HepG2 (cell line): ENCODE measurements at regions not wholly inside any gene's neighbourhood (a gene's known extent, or its start where the extent isn't known, plus 50 kb on each side); places are given as distances from the start of the nearest gene placed in this dataset.

ENCODE experiments used
- ATAC-seq: fragments of 200-7000 bp; cut with Tn5 transposase; 3 replicates; pipeline ENCODE4 v1.9.1; 2020; ENCODE audit warnings: mild to moderate bottlenecking, moderate library complexity
- BruUV-seq: library from RNA; stranded (reverse); fragments of 400-500 nt; replicated peaks from 2 replicates; lab custom pipeline; 2021; lab: Mats Ljungman, UMichigan
- CTCF ChIA-PET: fragments of 300-600 bp; formaldehyde crosslinking; extraction: SDS; loops from one replicate; lab custom pipeline; 2021; ENCODE audit warnings: low total read pairs, inconsistent platforms, low intra/inter-chr PET ratio; lab: Yijun Ruan, JAX
- POLR2A ChIA-PET: fragments of 350-600 bp; sonication (Branson Sonifier 250); formaldehyde crosslinking; loops from one replicate; lab custom pipeline; 2020; ENCODE audit warnings: antibody characterized with exemption, inconsistent platforms; lab: Yijun Ruan, JAX
- DNase-seq: peaks from one replicate; pipeline ENCODE4 v3.0.0-alpha.2; 2015; ENCODE audit warnings: low spot score
- FAIRE-seq: peaks from 3 replicates; lab custom pipeline; 2011; peaks lifted over from hg19 to GRCh38; lab: Jason Lieb, UNC
- H2AFZ ChIP-seq: one replicate; pipeline ENCODE4 v1.6.1; 2011; ENCODE audit warnings: low read length, inconsistent platforms
- H3K27ac ChIP-seq: fragments of 300-600 bp; 3 replicates; pipeline ENCODE4 v1.8.0; 2011; ENCODE audit warnings: mixed run types, mild to moderate bottlenecking, mixed read lengths, low read length, inconsistent platforms; ENCODE audit not compliant: insufficient read depth; ENCODE audit errors: extremely low read length
- H3K27me3 ChIP-seq, 2 experiments: fragments of 200-600 bp in 1 of 2; 2 replicates in 1 of 2; 3 replicates in 1 of 2; pipeline versions ENCODE4 v1.6.0 to v1.8.0; 2011; ENCODE audit warnings: low read length in 2 of 2, mild to moderate bottlenecking in 2 of 2, moderate library complexity in 2 of 2, inconsistent platforms in 1 of 2; ENCODE audit not compliant: insufficient read depth in 2 of 2, control insufficient read depth in 1 of 2
- H3K36me3 ChIP-seq, 2 experiments: fragments of 200-600 bp in 1 of 2; replicated peaks in 1 of 2; 2 replicates in 1 of 2; 3 replicates in 1 of 2; pipeline versions ENCODE4 v1.5.1 to v1.8.0; 2011; ENCODE audit warnings: low read length in 2 of 2, inconsistent platforms in 1 of 2; ENCODE audit not compliant: insufficient read depth in 2 of 2, control insufficient read depth in 1 of 2
- H3K4me1 ChIP-seq: 2 replicates; pipeline ENCODE4 v1.5.1; 2012; ENCODE audit warnings: low read length, inconsistent platforms; ENCODE audit not compliant: insufficient read depth
- H3K4me2 ChIP-seq: 2 replicates; pipeline ENCODE4 v1.6.0; 2011; ENCODE audit warnings: low read depth, low read length, inconsistent platforms
- H3K4me3 ChIP-seq, 3 experiments: fragments of 200-600 bp in 1 of 3; sonication (generic), shearing (Covaris generic) in 1 of 3; replicated peaks in 1 of 3; 2 replicates each; pipeline ENCODE4 v1.5.1; 2011 to 2016; ENCODE audit warnings: low read length in 3 of 3, inconsistent platforms in 2 of 3, low read depth in 2 of 3, mild to moderate bottlenecking in 2 of 3, control low read depth in 1 of 3, mixed read lengths in 1 of 3; ENCODE audit not compliant: insufficient read depth in 1 of 3
- H3K79me2 ChIP-seq: one replicate; pipeline ENCODE4 v1.6.1; 2011; ENCODE audit warnings: low read length, inconsistent platforms; ENCODE audit not compliant: insufficient read depth
- H3K9ac ChIP-seq: 2 replicates; pipeline ENCODE4 v1.6.0; 2011; ENCODE audit warnings: mild to moderate bottlenecking, low read depth, low read length, inconsistent platforms; ENCODE audit not compliant: insufficient read depth
- H3K9me3 ChIP-seq: 2 replicates; pipeline ENCODE4 v1.5.1; 2012; ENCODE audit warnings: mild to moderate bottlenecking, low read length
- H4K20me1 ChIP-seq: 2 replicates; pipeline ENCODE4 v1.6.0; 2011; ENCODE audit warnings: inconsistent platforms, mild to moderate bottlenecking, low read length, moderate library complexity; ENCODE audit not compliant: insufficient read depth
- BRCA1 ChIP-seq: sonication (generic); formaldehyde crosslinking; IDR thresholded peaks from 2 replicates; pipeline ENCODE4 v1.4.0; 2020; ENCODE audit warnings: missing genetic modification reagents
- CBFB ChIP-seq: sonication (generic); formaldehyde crosslinking; IDR thresholded peaks from 2 replicates; pipeline ENCODE4 v1.4.0; 2020; ENCODE audit warnings: missing genetic modification reagents
- HOXA5 ChIP-seq: sonication (generic); formaldehyde crosslinking; IDR thresholded peaks from 2 replicates; pipeline ENCODE4 v1.4.0; 2020; ENCODE audit warnings: missing genetic modification reagents
- ISX ChIP-seq: sonication (generic); formaldehyde crosslinking; conservative IDR thresholded peaks from 2 replicates; pipeline ENCODE4 v1.5.0; 2020; ENCODE audit warnings: missing genetic modification reagents
- KMT2A ChIP-seq: sonication (generic); formaldehyde crosslinking; IDR thresholded peaks from 2 replicates; pipeline ENCODE4 v1.4.0; 2020; ENCODE audit warnings: missing genetic modification reagents
- TCF7 ChIP-seq: sonication (generic); IDR thresholded peaks from 2 replicates; pipeline ENCODE4 v1.6.1; 2016; ENCODE audit warnings: antibody characterized with exemption, low read depth
- ZBTB1 ChIP-seq: sonication (generic); formaldehyde crosslinking; IDR thresholded peaks from 2 replicates; pipeline ENCODE4 v1.4.0; 2020; ENCODE audit warnings: missing genetic modification reagents, borderline replicate concordance
- ZKSCAN1 ChIP-seq: fragments of 150-350 bp; IDR thresholded peaks from 2 replicates; pipeline ENCODE4 v1.6.1; 2014; ENCODE audit warnings: low read length
- ZMYM2 ChIP-seq: sonication (generic); formaldehyde crosslinking; IDR thresholded peaks from 2 replicates; pipeline ENCODE4 v1.8.0; 2022; ENCODE audit warnings: mild to moderate bottlenecking, missing genetic modification reagents
- ZMYM3 ChIP-seq: sonication (generic); formaldehyde crosslinking; IDR thresholded peaks from 2 replicates; pipeline ENCODE4 v1.5.1; 2020; ENCODE audit warnings: mild to moderate bottlenecking, missing genetic modification reagents
- ZNF274 ChIP-seq: sonication (generic); formaldehyde crosslinking; IDR thresholded peaks from 2 replicates; pipeline ENCODE4 v1.5.1; 2020; ENCODE audit warnings: mild to moderate bottlenecking, missing genetic modification reagents
- ZNF337 ChIP-seq: sonication (generic); formaldehyde crosslinking; IDR thresholded peaks from 2 replicates; pipeline ENCODE4 v1.5.1; 2020; ENCODE audit warnings: missing genetic modification reagents, low read depth, mild to moderate bottlenecking, borderline replicate concordance
- ZNF766 ChIP-seq: sonication (generic); formaldehyde crosslinking; IDR thresholded peaks from 2 replicates; pipeline ENCODE4 v1.5.0; 2020; ENCODE audit warnings: missing genetic modification reagents, borderline replicate concordance
- ZSCAN22 ChIP-seq: sonication (generic); formaldehyde crosslinking; IDR thresholded peaks from 2 replicates; pipeline ENCODE4 v1.4.0; 2020; ENCODE audit warnings: mild to moderate bottlenecking, missing genetic modification reagents
- WGBS: methylation state at CpG from one replicate; pipeline ENCODE4 v1.1.6; 2017; ENCODE audit warnings: low lambda C conversion rate; 5-methylcytosine and 5-hydroxymethylcytosine counted together
- in situ Hi-C: cut with HindIII; loops from 2 replicates; pipeline ENCODE4 v1.10.0; 2017; ENCODE audit warnings: low pct_unique_long_range_greater_than_20kb; ENCODE audit not compliant: extremely low pct_ligation_motif_present
- intact Hi-C: fragments of 100-400 bp; cut with micrococcal nuclease; formaldehyde crosslinking; loops from one replicate; pipeline ENCODE4 v1.10.0; 2022; ENCODE audit not compliant: unreplicated experiment

GRCh38 chr7:35390146-35390545, 136.2 kb upstream of the TBX20 start:
- H3K9ac ChIP-seq = no peak overlapping the region
- FAIRE-seq (no peak), DNase-seq (no peak), ATAC-seq (no peak)
- no peak overlapping the region for H3K27ac ChIP-seq
- H3K36me3 ChIP-seq = no peaks in the 10 kb centered on the region
- no TSS peak for BruUV-seq
- peaks cover 0 to 15% of the 10 kb centered on the region in 2 experiments; a peak in 2 of 5 replicates for H3K27me3 ChIP-seq
- H3K4me1 ChIP-seq = no peaks in the 10 kb centered on the region
- no peak for TF ChIP-seq ZBTB1 (CRISPR knock-in tag)
- no peak for TF ChIP-seq BRCA1 (CRISPR knock-in tag)
- no peak for TF ChIP-seq ZNF337 (CRISPR knock-in tag)
- no peak overlapping the region for H3K4me2 ChIP-seq
- intact Hi-C loops (no loop called here), in situ Hi-C loops (no loop called here)
- ChIA-PET POLR2A (no interaction called here), CTCF (no interaction called here)
- no peak overlapping the region for H2AFZ ChIP-seq
- H3K4me3 ChIP-seq = no peak overlapping the region
- no peaks in the 10 kb centered on the region for H4K20me1 ChIP-seq
- no peaks in the 10 kb centered on the region for H3K9me3 ChIP-seq
- 19% methylated on average over 5 of the region's 5 CpGs for WGBS
- H3K79me2 ChIP-seq = no peaks in the 10 kb centered on the region

GRCh38 chr7:35389636-35390035, 135.7 kb upstream of the TBX20 start:
- Histone ChIP-seq H3K9me3 (no peaks in the 10 kb centered on the region), H3K27me3 (peaks cover 0 to 18% of the 10 kb centered on the region in 2 experiments; a peak in 3 of 5 replicates), H2AFZ (no peak overlapping the region), H3K79me2 (no peaks in the 10 kb centered on the region), H3K36me3 (no peaks in the 10 kb centered on the region), H4K20me1 (no peaks in the 10 kb centered on the region), H3K4me3 (no peak overlapping the region), H3K4me2 (no peak overlapping the region), H3K4me1 (no peaks in the 10 kb centered on the region), H3K9ac (no peak overlapping the region), H3K27ac (no peak overlapping the region)
- TF ChIP-seq KMT2A = no peak
- no peak for TF ChIP-seq ZSCAN22 (CRISPR knock-in tag)
- TF ChIP-seq ZNF766 (CRISPR knock-in tag) = no peak
- no peak for TF ChIP-seq ZMYM3 (CRISPR knock-in tag)
- no peak for TF ChIP-seq HOXA5
- no peak for TF ChIP-seq ISX (CRISPR knock-in tag)
- no peak for TF ChIP-seq CBFB (CRISPR knock-in tag)
- TF ChIP-seq ZMYM2 (CRISPR knock-in tag) = no peak
- TF ChIP-seq ZNF274 (CRISPR knock-in tag) = no peak
- no peak for TF ChIP-seq ZKSCAN1
- TF ChIP-seq TCF7 = no peak
- no peak for ATAC-seq
- ChIA-PET POLR2A (no interaction called here), CTCF (no interaction called here)
- intact Hi-C loops (no loop called here), in situ Hi-C loops (no loop called here)
- FAIRE-seq = no peak
- DNase-seq = no peak
- BruUV-seq = no TSS peak
- 42% methylated on average over 3 of the region's 3 CpGs for WGBS
